Common myeloid progenitor, CD34-positive (primary cell): ENCODE measurements at regions not wholly inside any gene's neighbourhood (a gene's known extent, or its start where the extent isn't known, plus 50 kb on each side); places are given as distances from the start of the nearest gene placed in this dataset.

Experiments
- CTCF ChIA-PET: fragments of 350-600 bp; sonication (Branson Sonifier 250); formaldehyde crosslinking; loops from one replicate; lab custom pipeline; 2021; ENCODE audit warnings: antibody characterized with exemption; lab: Charles Lee
- POLR2A ChIA-PET: fragments of 350-600 bp; sonication (Branson Sonifier 250); formaldehyde crosslinking; loops from one replicate; lab custom pipeline; 2021; ENCODE audit warnings: antibody characterized with exemption; lab: Charles Lee
- DNase-seq, 3 donors: peaks; one replicate each; pipeline versions ENCODE4 v3.0.0 to v3.0.0-alpha.2; 2013
- H3K27ac ChIP-seq, 2 experiments: 1 replicate in 1 of 2; 2 replicates in 1 of 2; pipeline ENCODE4 v1.7.0; 2013; ENCODE audit warnings: inconsistent platforms in 2 of 2, low read length in 2 of 2, mild to moderate bottlenecking in 2 of 2, low read depth in 1 of 2, moderate library complexity in 1 of 2; ENCODE audit not compliant: severe bottlenecking in 2 of 2, insufficient read depth in 1 of 2, poor library complexity in 1 of 2
- H3K27me3 ChIP-seq, 5 experiments: replicated peaks in 2 of 5; 1 replicate in 3 of 5; 2 replicates in 2 of 5; pipeline versions ENCODE4 v1.6.1 to v1.7.0; 2013; ENCODE audit warnings: low read length in 4 of 5, mild to moderate bottlenecking in 2 of 5, moderate library complexity in 2 of 5, inconsistent platforms in 1 of 5; ENCODE audit not compliant: insufficient read depth in 5 of 5, control insufficient read depth in 4 of 5
- H3K36me3 ChIP-seq, 4 experiments: 1 replicate in 2 of 4; 2 replicates in 2 of 4; pipeline versions ENCODE4 v1.6.1 to v1.7.0; 2013; ENCODE audit warnings: low read length in 3 of 4, control low read depth in 1 of 4, mild to moderate bottlenecking in 1 of 4; ENCODE audit not compliant: control insufficient read depth in 4 of 4, insufficient read depth in 4 of 4
- H3K4me1 ChIP-seq, 4 experiments: 1 replicate in 3 of 4; 2 replicates in 1 of 4; pipeline versions ENCODE4 v1.6.1 to v1.7.1; 2013; ENCODE audit warnings: low read length in 3 of 4, mild to moderate bottlenecking in 3 of 4, control low read depth in 1 of 4, inconsistent platforms in 1 of 4, moderate library complexity in 1 of 4; ENCODE audit not compliant: control insufficient read depth in 4 of 4, insufficient read depth in 4 of 4; ENCODE audit errors: control extremely low read depth in 1 of 4
- H3K4me3 ChIP-seq, 7 experiments: 1 replicate in 4 of 7; 2 replicates in 3 of 7; pipeline versions ENCODE4 v1.5.1 to v1.7.0; 2013; ENCODE audit warnings: mild to moderate bottlenecking in 7 of 7, low read length in 6 of 7, moderate library complexity in 6 of 7, inconsistent platforms in 2 of 7, low read depth in 2 of 7, control low read depth in 1 of 7; ENCODE audit not compliant: insufficient read depth in 4 of 7, control insufficient read depth in 1 of 7; ENCODE audit errors: extremely low read depth in 1 of 7
- H3K9me3 ChIP-seq, 5 experiments: 1 replicate in 4 of 5; 2 replicates in 1 of 5; pipeline versions ENCODE4 v1.6.1 to v1.7.1; 2013; ENCODE audit warnings: low read length in 4 of 5, mild to moderate bottlenecking in 2 of 5, inconsistent platforms in 1 of 5, low read depth in 1 of 5, moderate library complexity in 1 of 5; ENCODE audit not compliant: control insufficient read depth in 4 of 5, insufficient read depth in 2 of 5; ENCODE audit errors: control extremely low read depth in 1 of 5
- WGBS: methylation state at CpG from one replicate; pipeline ENCODE4 v1.1.5; 2013; ENCODE audit not compliant: insufficient coverage; 5-methylcytosine and 5-hydroxymethylcytosine counted together

GRCh38 chr4:175436196-175436595 is 375.9 kb downstream of the GPM6A start:
- Histone ChIP-seq H3K9me3 (no peaks in the 10 kb centered on the region), H3K36me3 (no peaks in the 10 kb centered on the region), H3K4me1 (peaks cover 0 to 9% (median 6%) of the 10 kb centered on the region in 4 experiments), H3K27me3 (no peaks in the 10 kb centered on the region), H3K4me3 (no peak overlapping the region), H3K27ac (no peak overlapping the region)
- POLR2A ChIA-PET: no interaction called here
- CTCF ChIA-PET: interaction anchor here (1.3 to 2.0 kb wide), 3 partner anchors 10 to 41 kb away, joined by 4 to 6 read pairs (median 5); no protein-coding TSS in a partner anchor
- WGBS: 50% methylated on average over 1 of the region's 1 CpG
- DNase-seq: peak in 2 of 3 donors; percentile 57 to 66

- 100% methylated on average over 1 of the region's 2 CpGs for WGBS
- Histone ChIP-seq H3K27me3 (no peaks in the 10 kb centered on the region), H3K4me1 (peaks cover 0 to 2% (median under 1%) of the 10 kb centered on the region in 4 experiments), H3K36me3 (no peaks in the 10 kb centered on the region), H3K27ac (no peak overlapping the region), H3K9me3 (no peaks in the 10 kb centered on the region), H3K4me3 (no peak overlapping the region)
- POLR2A ChIA-PET: no interaction called here
- DNase-seq: no peak
- CTCF ChIA-PET: no interaction called here
Measured at GRCh38 chr4:175440786-175441185, 371.3 kb downstream of the GPM6A start.

GRCh38 chr4:175441256-175441655 is 370.8 kb downstream of the GPM6A start:
- no peak overlapping the region for H3K4me3 ChIP-seq
- no peaks in the 10 kb centered on the region for H3K27me3 ChIP-seq
- H3K9me3 ChIP-seq: no peaks in the 10 kb centered on the region
- ChIA-PET POLR2A (no interaction called here), CTCF (no interaction called here)
- no peaks in the 10 kb centered on the region for H3K4me1 ChIP-seq
- H3K27ac ChIP-seq: no peak overlapping the region
- 93% methylated on average over 2 of the region's 7 CpGs for WGBS
- H3K36me3 ChIP-seq: no peaks in the 10 kb centered on the region
- DNase-seq: no peak

- no peaks in the 10 kb centered on the region for H3K36me3 ChIP-seq
- ChIA-PET POLR2A (no interaction called here), CTCF (interaction anchor here (1.0 kb wide), 1 partner anchor 11 kb away, joined by 3 read pairs; no protein-coding TSS in a partner anchor)
- no peaks in the 10 kb centered on the region for H3K9me3 ChIP-seq
- DNase-seq: peak in 2 of 3 donors; percentile 10 to 17
- 100% methylated on average over 2 of the region's 3 CpGs for WGBS
- no peaks in the 10 kb centered on the region for H3K27me3 ChIP-seq
- H3K4me3 ChIP-seq: no peak overlapping the region
- no peaks in the 10 kb centered on the region for H3K4me1 ChIP-seq
- no peak overlapping the region for H3K27ac ChIP-seq
Measured at GRCh38 chr4:175443547-175443946, 368.5 kb downstream of the GPM6A start.

- Histone ChIP-seq H3K4me3 (no peak overlapping the region), H3K36me3 (no peaks in the 10 kb centered on the region), H3K27me3 (no peaks in the 10 kb centered on the region), H3K9me3 (no peaks in the 10 kb centered on the region), H3K4me1 (no peaks in the 10 kb centered on the region), H3K27ac (no peak overlapping the region)
- WGBS: 96% methylated on average over 3 of the region's 4 CpGs
- no peak for DNase-seq
- CTCF ChIA-PET: interaction anchor here (1.0 kb wide), 1 partner anchor 10 kb away, joined by 3 read pairs; no protein-coding TSS in a partner anchor
- POLR2A ChIA-PET: no interaction called here
Measured at GRCh38 chr4:175444512-175444911, 367.6 kb downstream of the GPM6A start.

GRCh38 chr4:175447016-175447415 is 365.0 kb downstream of the GPM6A start:
- ChIA-PET POLR2A (no interaction called here), CTCF (interaction anchor here (2.5 kb wide), 1 partner anchor 10 kb away, joined by 6 read pairs; no protein-coding TSS in a partner anchor)
- Histone ChIP-seq H3K4me3 (no peak overlapping the region), H3K27me3 (no peaks in the 10 kb centered on the region), H3K27ac (no peak overlapping the region), H3K4me1 (no peaks in the 10 kb centered on the region), H3K9me3 (no peaks in the 10 kb centered on the region), H3K36me3 (no peaks in the 10 kb centered on the region)
- no CpG with 5 or more reads among the region's 1 CpG for WGBS
- DNase-seq: no peak

- no peak for DNase-seq
- CTCF ChIA-PET: no interaction called here
- Histone ChIP-seq H3K27ac (no peak overlapping the region), H3K9me3 (peaks cover 0 to 12% (median 5%) of the 10 kb centered on the region in 5 experiments), H3K4me1 (no peaks in the 10 kb centered on the region), H3K27me3 (no peaks in the 10 kb centered on the region), H3K36me3 (no peaks in the 10 kb centered on the region), H3K4me3 (no peak overlapping the region)
- POLR2A ChIA-PET: no interaction called here
Measured at GRCh38 chr4:175450446-175450845, 361.6 kb downstream of the GPM6A start.
